Esophagus squamous epithelium (tissue), 4 donors: ENCODE measurements at regions not wholly inside any gene's neighbourhood (a gene's known extent, or its start where the extent isn't known, plus 50 kb on each side); places are given as distances from the start of the nearest gene placed in this dataset.

Experiments used
- small RNA-seq, 4 donors: library from RNA; depleted of rRNA; stranded (forward); fragments of <200 nt; gene quantifications; one replicate each; pipeline ENCODE3, GENCODE V24; 2016

Small RNA genes in the stretch of these regions (small RNA-seq; reads per million reads assigned to genes)
- gene RNU6-929P: 0 reads per million in 4 donors
